Left renal cortex interstitium (tissue), 4 donors: ENCODE measurements at regions not wholly inside any gene's neighbourhood (a gene's known extent, or its start where the extent isn't known, plus 50 kb on each side); places are given as distances from the start of the nearest gene placed in this dataset.

Experiments
- DNase-seq, 4 donors: peaks; one replicate each; pipeline ENCODE4 v3.0.0-alpha.2; 2013; ENCODE audit warnings: low read depth in 4 of 4, low spot score in 2 of 4, missing footprints in 1 of 4

DNA sequence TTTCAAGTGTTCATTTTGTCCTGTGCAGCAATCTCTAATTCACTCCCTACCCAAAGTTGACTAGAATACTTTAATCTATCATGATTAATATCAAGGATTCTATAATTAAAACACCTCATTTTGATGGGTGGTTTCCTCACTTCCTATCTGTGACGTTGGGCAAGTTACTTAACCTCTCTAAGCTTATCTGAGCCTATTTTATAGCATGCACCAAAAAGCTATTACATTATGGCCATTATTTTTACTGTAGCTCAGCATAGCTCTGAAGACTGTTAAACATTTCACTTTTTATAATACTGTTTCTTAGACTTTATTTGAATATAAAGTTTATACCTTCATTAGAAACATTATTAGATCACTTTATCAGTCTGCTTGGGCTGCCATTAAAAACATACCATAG lies 579.6 kb upstream of the NXPH2 start:
- no peak for DNase-seq

DNA sequence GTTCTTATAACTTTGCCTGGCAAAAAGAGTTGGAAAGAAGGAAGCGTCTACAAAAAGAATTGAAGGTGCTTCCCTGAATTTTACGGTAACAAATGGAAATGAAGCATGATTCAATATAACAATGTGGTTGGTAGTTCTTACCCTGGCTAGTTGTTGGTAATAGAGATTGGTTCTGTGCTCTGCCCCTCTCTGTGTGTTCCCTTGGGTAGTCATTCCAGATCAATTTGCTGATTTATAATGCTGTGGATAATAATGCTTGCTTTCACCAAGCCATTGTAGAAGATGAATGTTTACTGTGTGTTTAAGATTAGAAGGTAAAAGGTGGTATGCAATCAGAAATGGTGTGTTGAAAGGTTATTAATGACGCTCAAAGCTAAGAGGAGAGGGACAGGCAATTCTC lies 577.8 kb upstream of the NXPH2 start:
- DNase-seq, result no peak

DNA sequence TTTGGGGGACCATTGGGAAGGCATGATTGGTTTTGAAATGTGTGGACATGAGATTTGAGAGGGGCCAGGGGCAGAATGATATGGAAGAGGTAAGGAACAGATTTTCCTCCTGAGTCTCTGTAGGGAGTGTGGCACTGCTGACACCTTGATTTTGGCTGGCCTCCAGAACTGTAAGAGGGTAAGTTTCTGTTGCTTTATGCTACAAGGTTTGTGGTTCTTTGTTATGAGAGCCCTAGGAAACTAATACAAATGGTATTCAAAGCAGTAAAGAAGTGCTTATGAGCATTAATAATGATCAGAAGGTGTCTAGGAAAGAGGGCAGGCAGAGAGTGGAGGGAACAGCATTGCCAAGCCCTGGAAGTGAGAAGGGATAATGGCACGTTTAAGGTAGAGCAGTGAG lies 574.3 kb upstream of the NXPH2 start:
- DNase-seq, result no peak

DNA sequence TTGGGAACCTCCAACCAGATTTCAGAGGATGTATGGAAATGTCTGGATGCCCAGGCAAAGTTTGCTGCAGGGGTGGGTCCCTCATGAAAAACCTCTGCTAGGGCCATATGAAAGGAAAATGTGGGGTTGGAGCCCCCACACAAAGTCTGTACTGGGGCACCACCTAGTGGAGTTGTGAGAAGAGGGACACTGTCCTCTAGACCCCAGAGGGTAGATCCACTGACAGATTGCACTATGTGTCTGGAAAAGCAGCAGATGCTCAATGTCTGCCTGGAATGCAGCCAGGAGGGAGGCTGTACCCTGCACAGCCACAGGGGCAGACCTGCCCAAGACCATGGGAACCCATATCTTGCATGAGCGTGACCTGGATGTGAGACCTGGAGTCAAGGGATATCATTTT lies 573.7 kb upstream of the NXPH2 start:
- DNase-seq, result no peak

DNA sequence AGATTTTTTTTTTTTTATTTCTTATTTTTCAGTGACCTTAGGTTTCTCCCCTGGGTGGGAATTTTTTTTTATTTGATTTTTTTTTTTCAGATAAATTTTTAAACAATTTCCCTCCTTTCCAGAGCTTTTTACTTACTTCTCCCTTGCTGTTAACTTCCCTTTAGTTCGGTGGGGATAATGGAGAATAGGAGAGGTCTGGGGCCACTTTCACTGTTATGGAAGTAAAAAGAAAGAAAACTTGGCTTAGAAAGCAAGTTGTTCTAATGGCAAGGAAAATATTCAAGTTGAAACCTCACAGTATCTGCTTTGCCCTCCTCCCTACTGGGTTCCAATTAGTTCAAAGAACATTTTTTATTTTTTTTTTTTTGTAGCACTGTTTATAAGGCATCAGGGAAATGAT lies 537.1 kb upstream of the NXPH2 start:
- no peak for DNase-seq

DNA sequence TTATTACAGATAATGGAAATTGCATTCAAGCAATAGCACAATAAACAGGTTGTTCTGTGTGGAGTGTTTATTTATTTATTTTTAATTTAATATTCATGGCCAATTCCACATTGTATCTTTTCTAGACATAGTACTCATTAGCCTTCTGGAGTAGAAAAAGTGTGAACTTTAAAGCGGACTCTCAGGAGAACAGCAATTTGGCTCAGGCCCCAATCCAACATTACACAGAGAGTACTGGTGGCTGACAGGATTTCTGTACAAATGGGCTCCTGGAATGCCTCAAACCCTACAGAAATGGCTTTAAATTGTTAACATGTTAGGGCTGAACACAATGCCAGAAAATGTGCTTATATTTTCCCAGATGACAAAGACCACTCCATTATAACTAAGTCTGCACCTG lies 533.9 kb upstream of the NXPH2 start:
- DNase-seq, result no peak

DNA sequence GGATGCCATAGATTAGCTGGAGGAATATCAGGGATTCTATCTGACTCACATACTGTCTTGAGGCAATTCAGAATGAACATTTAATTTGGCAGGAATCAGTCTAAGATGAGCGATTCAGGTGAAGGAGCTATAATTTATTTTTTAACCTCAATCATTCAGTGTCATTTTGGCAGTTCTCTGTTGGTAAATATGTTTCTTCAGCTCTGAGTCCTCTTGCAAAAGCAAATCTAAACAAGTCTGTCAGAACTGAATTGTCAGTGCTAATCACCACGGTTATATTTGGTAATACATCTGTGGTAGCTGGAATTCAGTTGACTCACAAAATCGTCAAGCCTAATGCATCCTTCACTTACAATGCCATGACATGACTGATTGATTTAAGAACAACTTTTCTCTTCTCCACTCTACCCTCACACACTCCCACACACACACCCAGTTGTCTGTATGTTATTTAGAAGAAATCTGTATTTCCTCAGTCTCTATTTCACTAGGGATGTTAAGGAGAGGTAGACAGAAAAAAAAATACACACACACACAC lies 516.6 kb upstream of the NXPH2 start:
- no peak for DNase-seq

DNA sequence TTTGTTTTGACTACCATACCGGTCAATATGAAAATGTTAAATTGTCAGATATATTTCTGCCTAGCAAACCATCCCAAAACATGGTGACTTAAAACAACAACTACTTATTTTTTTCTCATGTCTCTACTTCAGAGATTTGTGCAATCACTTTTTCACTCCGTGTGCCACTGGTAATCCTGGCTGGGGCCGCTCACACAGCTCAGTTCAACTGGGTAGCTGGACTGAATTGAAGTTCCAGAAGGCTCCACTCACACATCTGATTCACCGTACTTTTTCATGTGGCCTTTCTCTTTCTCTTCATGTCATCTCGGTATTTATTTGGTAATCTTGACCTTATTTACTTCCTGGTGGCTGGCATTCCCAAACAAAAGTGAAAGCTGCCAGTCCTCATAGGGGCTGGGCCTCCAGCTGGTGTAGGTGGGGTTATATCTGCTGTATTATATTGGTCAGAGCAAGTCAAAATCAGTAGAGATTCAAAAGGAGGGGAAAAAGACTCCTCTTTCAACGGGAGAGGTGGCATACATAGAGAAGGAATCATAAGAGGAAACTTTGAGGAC lies 513.9 kb upstream of the NXPH2 start:
- DNase-seq, result no peak

DNA sequence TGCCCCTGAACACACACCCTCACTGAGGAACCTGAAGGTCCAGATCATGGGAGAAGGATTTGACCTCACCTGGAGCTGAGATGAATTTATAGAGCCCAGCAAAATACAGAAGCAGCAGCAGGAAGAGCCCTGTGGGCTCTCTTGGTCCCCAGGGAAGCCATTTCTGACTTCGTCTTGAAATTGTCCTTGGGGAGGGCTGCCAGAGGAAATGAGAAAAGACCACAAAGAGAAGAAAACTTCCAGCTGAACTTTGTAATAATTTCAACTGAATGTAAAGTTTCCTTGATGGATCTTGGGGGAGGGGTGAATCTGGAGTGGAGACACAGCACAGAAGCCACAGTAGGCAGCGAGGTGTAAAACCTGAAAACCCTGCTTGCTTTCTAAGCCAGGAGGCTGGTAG lies 500.9 kb upstream of the NXPH2 start:
- DNase-seq, result no peak

DNA sequence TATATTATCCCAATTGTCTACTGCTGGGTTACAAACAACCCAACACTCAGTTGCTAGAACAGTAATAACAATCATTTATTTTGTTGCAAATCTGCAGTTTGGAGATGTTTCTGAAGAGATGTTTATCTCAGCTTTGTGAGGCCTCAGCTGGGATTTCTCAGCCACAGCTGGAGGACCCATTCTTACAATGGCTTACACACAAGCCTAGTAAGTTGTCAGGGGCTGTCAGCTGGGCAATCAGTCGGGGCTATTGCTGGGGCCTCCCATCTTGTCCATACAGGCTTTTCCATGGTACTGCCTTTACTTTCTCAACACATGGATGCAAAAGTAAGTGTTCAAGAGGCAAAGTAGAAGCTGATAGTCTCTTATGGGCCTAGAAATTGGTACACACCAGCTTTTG lies 491.7 kb upstream of the NXPH2 start:
- DNase-seq, result no peak

DNA sequence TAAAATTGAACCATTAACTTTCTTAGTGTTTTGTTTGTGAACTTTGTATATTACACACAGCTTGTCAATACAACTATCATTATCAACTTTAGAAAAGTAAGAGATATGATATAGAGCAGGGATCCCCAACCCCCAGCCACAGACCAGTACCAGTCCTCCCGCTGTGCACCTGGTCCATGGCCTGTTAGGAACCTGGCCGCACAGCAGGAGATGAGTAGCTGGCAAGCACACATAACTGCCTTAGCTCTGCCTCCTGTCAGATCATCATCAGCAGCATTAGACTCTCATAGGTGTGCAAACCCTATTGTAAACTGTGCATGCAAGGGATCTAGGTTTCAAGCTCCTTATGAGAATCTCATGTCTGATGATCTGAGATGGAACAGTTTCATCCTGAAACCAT lies 491.0 kb upstream of the NXPH2 start:
- no peak for DNase-seq

DNA sequence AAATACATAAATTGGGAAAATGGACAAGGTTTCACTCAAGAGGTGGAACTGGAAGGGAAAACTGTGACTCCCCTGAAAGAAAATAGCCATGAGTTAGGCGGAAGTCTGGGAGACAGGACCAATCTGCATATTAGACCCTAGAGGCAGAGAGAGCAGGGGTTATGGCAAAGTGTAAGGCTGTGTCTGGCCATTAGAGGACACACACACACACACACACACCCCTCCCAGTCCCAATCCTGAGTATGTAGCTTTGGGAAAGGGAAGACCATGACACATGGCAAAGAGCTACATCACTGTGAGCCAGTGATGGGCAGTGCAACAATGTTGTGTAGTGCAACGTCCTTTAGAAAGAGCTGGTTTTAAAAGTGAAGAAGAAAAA lies 479.9 kb upstream of the NXPH2 start:
- DNase-seq, result no peak

DNA sequence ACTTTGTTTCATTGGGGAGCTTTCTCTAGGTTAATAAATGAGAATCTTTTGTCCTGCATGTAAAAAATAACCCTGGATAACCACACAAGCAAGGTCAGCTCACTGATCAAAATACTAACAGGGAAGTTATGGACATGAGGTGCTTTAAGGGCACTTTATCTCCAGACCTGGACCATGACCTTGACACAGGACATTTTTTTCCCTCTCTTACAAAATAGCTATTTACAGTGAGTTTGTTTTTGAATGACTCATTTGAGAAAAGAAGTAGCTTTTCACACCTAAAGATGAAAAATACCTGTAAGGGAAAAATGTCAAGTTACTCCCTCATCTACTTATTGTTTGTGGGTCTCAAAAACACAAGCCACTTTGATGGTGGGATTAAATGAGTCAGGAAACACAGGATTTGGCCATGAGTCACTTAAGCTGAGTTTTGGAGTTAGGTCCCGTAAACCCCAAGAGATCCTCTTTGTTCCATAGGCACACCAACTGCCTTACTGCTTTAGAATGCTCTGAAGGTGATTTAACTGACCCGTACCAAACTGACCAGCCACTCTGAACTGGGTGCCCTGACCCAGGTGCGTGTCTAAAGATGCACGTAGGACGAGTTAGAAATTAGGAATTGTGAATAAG lies 479.3 kb upstream of the NXPH2 start:
- DNase-seq, result no peak

DNA sequence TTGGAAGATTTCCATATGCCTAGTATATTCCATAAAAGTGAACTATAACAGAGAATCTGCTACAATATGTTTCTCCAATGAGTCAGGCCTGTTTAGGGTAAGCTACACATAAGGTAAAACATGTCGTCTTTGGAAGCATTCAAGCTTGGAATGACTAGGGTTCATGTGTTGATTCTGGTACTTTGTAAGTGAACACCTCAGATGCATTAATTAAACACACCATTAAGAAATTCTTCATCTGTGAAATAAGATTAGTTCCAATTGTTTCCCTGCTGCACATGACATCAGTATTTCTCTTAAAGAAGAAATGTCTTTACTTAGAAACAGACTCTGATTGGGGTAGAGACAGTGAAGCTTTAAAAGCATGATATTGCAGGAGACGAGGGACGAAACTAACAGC lies 461.1 kb upstream of the NXPH2 start:
- peak in 1 of 4 donors; percentile 3 for DNase-seq

DNA sequence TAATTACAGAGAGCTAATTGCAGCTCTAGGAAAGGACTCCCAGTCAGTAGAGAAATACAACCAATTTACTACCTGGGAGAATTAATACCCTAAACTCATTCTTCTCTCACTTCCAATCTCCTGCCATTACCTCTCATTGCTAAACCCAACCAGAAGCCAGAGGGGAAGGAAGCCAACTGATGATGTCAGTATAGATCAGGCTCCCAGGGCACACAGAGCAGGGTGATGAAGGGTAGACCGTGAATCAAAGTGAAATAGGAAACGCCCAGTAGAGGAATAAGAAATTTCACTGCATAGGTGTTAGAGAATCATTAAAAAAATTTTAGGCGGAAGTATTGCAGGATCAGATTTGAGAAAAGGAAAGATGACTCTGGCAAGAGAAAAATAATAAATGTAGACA lies 456.8 kb upstream of the NXPH2 start:
- DNase-seq, result no peak

DNA sequence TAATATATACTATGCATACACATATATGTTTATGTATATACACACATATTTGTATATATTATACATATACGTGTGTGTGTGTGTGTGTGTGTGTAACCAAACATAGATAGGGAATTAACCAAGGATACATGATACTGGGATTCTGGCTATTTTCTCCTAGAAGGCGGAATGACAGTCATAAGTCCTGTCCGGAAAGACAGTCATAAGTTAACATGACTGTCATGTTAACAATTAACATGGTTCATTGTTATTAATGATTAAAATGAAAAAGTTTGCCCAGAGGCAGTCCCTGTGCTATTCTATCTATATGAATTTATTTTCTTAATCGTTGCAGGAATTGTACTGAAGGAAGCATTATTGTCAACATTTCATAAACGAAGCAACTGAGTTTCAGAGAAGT lies 450.7 kb upstream of the NXPH2 start:
- DNase-seq, result no peak

DNA sequence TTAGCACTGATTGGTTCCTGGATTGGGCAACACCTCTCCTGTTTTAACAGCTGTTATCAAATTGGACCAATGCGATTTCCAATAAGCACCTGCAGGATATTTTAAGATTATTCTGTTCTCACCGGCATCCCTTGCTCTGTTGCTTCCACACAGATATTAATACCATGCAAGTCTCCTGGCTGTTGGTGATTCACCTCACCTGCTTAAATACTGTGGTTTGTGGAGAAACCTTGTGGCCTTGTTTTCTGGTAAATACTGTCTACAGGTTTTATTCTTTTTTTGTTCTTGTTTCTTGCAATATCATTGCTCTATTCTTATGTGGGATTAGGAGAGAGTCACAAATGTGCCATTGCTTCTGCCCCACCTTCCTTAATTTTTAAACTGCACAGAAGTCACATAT lies 448.1 kb upstream of the NXPH2 start:
- DNase-seq, result no peak

DNA sequence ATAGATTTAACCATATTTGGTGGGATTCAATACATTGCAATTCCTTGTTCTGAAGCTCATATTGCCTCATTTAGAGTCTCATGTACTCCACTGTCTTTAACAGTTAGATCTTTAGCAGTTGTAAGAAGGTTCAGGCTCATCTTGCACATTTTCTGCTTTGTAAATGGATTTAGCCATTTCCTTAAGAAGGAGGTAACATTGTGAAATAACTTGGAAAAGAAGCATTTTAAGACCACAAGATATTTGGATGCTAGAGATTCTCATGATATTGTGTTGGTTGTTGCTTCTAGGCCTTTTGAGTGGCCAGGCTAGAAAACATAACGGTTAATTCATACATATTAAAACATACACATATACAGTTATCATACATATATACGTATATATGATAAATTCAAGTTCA lies 445.8 kb upstream of the NXPH2 start:
- DNase-seq, result no peak

DNA sequence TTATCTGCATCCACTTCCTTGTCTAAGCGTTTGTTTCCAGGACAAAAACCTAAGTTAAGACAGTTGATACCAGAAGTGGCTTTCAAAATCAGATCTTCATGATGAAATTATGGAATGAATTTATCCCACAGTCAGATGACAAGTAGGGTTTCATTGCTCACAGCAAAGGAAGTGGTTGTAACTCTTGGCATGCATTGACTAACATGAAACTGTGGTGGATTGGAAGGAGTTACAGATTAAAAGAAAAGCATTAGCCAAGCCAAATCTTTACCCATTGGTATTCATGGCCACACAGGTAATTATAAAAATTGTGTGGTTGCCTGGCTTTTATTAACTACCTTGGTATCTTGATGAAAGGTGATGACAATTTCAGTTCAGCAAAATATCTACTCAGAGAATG lies 438.0 kb upstream of the NXPH2 start:
- DNase-seq, result no peak

DNA sequence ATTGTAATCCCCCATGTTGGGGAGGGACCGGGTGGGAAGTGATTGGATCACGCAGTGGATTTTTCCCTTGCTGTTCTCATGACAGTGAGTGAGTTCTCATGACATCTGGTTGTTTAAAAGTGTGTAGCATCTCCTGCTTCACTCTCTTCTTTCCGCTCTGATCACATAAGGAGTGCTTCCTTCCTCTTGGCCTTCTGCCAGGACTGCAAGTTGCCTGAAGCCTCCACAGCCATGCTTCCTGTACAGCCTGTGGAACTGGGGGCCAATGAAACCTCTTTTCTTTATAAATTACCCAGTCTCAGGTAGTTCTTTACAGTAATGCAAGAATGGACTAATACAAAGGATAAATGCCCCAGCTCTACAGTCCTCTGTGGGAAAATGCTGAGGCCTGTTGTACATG lies 437.5 kb upstream of the NXPH2 start:
- no peak for DNase-seq

DNA sequence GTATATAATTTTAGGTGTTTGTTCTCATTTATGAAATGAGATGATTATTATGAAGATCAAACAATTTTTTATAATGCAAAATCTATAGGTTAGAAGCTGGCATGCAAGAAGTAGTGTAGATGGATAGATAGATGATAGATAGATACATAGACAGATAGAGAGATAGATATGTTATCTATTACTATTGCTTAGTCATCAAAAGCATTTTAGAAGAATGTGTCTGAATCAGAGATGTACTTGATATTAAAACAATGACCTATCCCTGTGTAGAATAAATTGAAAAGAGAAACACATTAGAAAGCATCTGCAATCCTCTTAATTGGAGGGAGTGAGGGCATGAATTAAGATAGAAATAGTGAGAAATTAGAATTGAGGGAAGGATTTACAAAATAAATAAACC lies 436.2 kb upstream of the NXPH2 start:
- no peak for DNase-seq

DNA sequence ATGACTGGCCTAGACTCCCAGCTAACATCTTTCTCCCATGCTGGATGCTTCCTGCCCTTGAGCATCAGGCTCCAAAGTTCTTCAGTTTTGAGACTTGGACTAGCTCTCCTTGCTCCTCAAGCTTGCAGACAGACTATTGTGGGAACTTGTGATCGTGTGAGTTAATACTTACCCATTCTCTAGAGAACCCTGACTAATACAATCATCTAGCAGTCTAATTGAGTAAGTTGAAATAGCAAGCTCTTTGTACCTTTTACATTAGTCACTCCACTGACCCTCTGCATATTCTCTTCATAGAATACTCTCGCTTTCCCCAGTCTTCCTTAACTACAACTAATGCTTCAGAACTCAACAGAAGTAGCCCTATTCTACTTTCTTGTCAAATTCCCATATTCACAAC lies 434.6 kb upstream of the NXPH2 start:
- no peak for DNase-seq

DNA sequence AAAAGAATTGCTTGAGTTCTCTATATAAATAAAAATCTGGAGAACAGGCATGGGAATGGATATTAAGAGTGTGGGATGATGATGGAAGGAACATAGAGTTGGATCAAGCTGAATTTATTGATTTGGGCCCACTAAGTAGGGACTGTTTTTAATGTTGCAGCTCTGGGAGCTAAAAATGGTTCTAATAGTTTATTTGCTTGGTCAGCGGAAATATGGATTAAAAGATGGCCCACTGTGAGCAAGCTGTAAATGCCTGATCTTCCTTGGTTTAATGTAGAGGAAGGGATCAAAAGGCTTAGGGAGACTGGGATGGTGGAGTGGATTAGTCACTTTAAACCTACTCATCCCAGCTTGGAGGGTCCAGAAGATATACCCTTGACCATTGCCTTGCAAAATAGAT lies 429.4 kb upstream of the NXPH2 start:
- DNase-seq, result no peak
